PC-9 (cell line): ENCODE measurements at regions not wholly inside any gene's neighbourhood (a gene's known extent, or its start where the extent isn't known, plus 50 kb on each side); places are given as distances from the start of the nearest gene placed in this dataset.

ENCODE experiments used
- CTCF ChIP-seq: fragments of 200-600 bp; sonication (generic); conservative IDR thresholded peaks from 2 replicates; pipeline ENCODE4 v1.6.1; 2017; ENCODE audit warnings: mixed run types, antibody characterized with exemption, mild to moderate bottlenecking, moderate library complexity
- EZH2 ChIP-seq: fragments of 200-600 bp; sonication (generic); IDR thresholded peaks from 2 replicates; pipeline ENCODE4 v1.8.0; 2017; ENCODE audit warnings: antibody characterized with exemption, low read depth

GRCh38 chr17:72192800-72193192 lies 72.0 kb downstream of the SOX9 start:
- no peak for TF ChIP-seq CTCF
- TF ChIP-seq EZH2: no peak
